ENCODE measurements at regions not wholly inside any gene's neighbourhood (a gene's known extent, or its start where the extent isn't known, plus 50 kb on each side); places are given as distances from the start of the nearest gene placed in this dataset.

DNA sequence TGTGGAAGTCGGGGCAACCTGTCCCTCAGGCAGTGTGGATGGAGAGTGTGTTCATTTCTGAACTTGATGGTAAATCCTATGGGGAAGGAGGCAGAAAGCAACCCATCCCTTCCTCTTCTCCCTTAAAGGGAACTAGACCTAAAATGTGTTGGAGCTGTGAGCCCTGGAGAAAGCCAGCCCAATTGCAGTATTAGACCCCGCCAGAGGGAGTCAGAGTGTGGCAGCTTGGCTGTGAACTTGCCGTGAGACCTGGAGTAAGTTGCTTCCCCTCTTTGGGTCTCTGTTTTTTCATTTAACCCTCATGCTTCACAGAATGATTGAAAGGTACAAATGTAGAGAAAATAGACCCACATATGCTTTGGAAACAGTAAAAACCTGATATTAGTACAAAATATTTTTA lies 108.7 kb upstream of the PAK3 start:
- TF ChIP-seq EZH2 (IDR thresholded peaks at IDR 0.05) = no peak
- TF ChIP-seq POLR2AphosphoS5 (IDR thresholded peaks at IDR 0.05; ENCODE audit: borderline replicate concordance, low read depth, low read length) = no peak
- TF ChIP-seq FOXP2 (optimal IDR thresholded peaks at IDR 0.05; ENCODE audit: control extremely low read depth, extremely low read length, insufficient read depth) = no peak

Measured in SK-N-MC (cell line).